KMS-11 (cell line): ENCODE measurements at regions not wholly inside any gene's neighbourhood (a gene's known extent, or its start where the extent isn't known, plus 50 kb on each side); places are given as distances from the start of the nearest gene placed in this dataset.

Experiments
- H2AFZ ChIP-seq: fragments of 200-600 bp; sonication (generic); 2 replicates; pipeline ENCODE4 v1.6.1; 2016; ENCODE audit warnings: antibody characterized with exemption, mixed run types, low read depth
- H3K27ac ChIP-seq: fragments of 200-600 bp; sonication (generic); 2 replicates; pipeline ENCODE4 v1.6.1; 2016; ENCODE audit warnings: mild to moderate bottlenecking, mixed run types
- H3K27me3 ChIP-seq: fragments of 200-600 bp; sonication (generic); 2 replicates; pipeline ENCODE4 v1.6.1; 2017; ENCODE audit warnings: mild to moderate bottlenecking, low read depth, mixed run types, moderate library complexity; ENCODE audit not compliant: insufficient read depth
- H3K36me3 ChIP-seq: fragments of 200-600 bp; sonication (generic); 2 replicates; pipeline ENCODE4 v1.6.1; 2017; ENCODE audit warnings: mild to moderate bottlenecking, mixed run types; ENCODE audit not compliant: insufficient read depth
- H3K4me1 ChIP-seq: fragments of 200-600 bp; sonication (generic); 2 replicates; pipeline ENCODE4 v1.6.1; 2016; ENCODE audit warnings: mild to moderate bottlenecking, low read depth, mixed run types; ENCODE audit not compliant: poor library complexity, severe bottlenecking
- H3K4me2 ChIP-seq: fragments of 200-600 bp; sonication (generic); 2 replicates; pipeline ENCODE4 v1.7.0; 2016; ENCODE audit warnings: mild to moderate bottlenecking, mixed run types
- H3K4me3 ChIP-seq: fragments of 200-600 bp; sonication (generic); IDR thresholded peaks from 2 replicates; pipeline ENCODE4 v1.6.1; 2017; ENCODE audit warnings: low read depth, low read length, mixed read lengths; ENCODE audit not compliant: insufficient read depth
- H3K79me2 ChIP-seq: fragments of 200-600 bp; sonication (generic); 2 replicates; pipeline ENCODE4 v1.6.1; 2016; ENCODE audit warnings: low read depth, mixed run types; ENCODE audit not compliant: insufficient read depth
- H3K9ac ChIP-seq: fragments of 200-600 bp; sonication (generic); 2 replicates; pipeline ENCODE4 v1.6.1; 2016; ENCODE audit warnings: mild to moderate bottlenecking, mixed run types
- H4K20me1 ChIP-seq: fragments of 200-600 bp; sonication (generic); 2 replicates; pipeline ENCODE4 v1.6.1; 2016; ENCODE audit warnings: mild to moderate bottlenecking, mixed run types; ENCODE audit not compliant: insufficient read depth
- CTCF ChIP-seq: fragments of 200-600 bp; sonication (generic); conservative IDR thresholded peaks from 2 replicates; pipeline ENCODE4 v1.6.1; 2017; ENCODE audit warnings: low read depth, mild to moderate bottlenecking, antibody characterized with exemption, low read length, moderate library complexity, mixed read lengths

- Histone ChIP-seq H3K4me2 (peak overlapping the region; percentile 52), H3K27ac (peak overlapping the region; percentile 85)
Observed at GRCh38 chr2:191740759-191741158, 62.8 kb downstream of the NABP1 start.

GRCh38 chr2:191746346-191747169 lies 68.6 kb downstream of the NABP1 start:
- no peak overlapping the region for H3K4me3 ChIP-seq
- no peak for TF ChIP-seq CTCF
- H2AFZ ChIP-seq = no peak overlapping the region
- no peak overlapping the region for H3K4me2 ChIP-seq
- no peaks in the 10 kb centered on the region for H3K27me3 ChIP-seq
- peaks cover 38% of the 10 kb centered on the region for H3K4me1 ChIP-seq
- H3K36me3 ChIP-seq = no peaks in the 10 kb centered on the region
- H3K27ac ChIP-seq = no peak overlapping the region
- no peaks in the 10 kb centered on the region for H4K20me1 ChIP-seq
- H3K79me2 ChIP-seq = no peaks in the 10 kb centered on the region
- H3K9ac ChIP-seq = no peak overlapping the region

More at GRCh38 chr2:191740759-191741158, 62.8 kb downstream of the NABP1 start:
- Histone ChIP-seq H3K79me2 (no peaks in the 10 kb centered on the region), H3K4me3 (peak overlapping the region; percentile 0), H3K9ac (no peak overlapping the region), H3K4me1 (peaks cover 28% of the 10 kb centered on the region), H4K20me1 (no peaks in the 10 kb centered on the region), H2AFZ (no peak overlapping the region), H3K36me3 (no peaks in the 10 kb centered on the region), H3K27me3 (no peaks in the 10 kb centered on the region)
- no peak for TF ChIP-seq CTCF

GRCh38 chr2:191747170-191747530 lies 69.2 kb downstream of the NABP1 start:
- Histone ChIP-seq H3K4me2 (peak overlapping the region; percentile 81; the same call in 1 of the 2 replicates), H3K79me2 (no peaks in the 10 kb centered on the region), H3K9ac (no peak overlapping the region), H3K4me3 (no peak overlapping the region), H4K20me1 (no peaks in the 10 kb centered on the region), H3K36me3 (no peaks in the 10 kb centered on the region), H3K27me3 (no peaks in the 10 kb centered on the region), H3K4me1 (peaks cover 38% of the 10 kb centered on the region), H2AFZ (no peak overlapping the region), H3K27ac (no peak overlapping the region)
- TF ChIP-seq CTCF = no peak

- Histone ChIP-seq H3K27ac (peak overlapping the region; percentile 85), H4K20me1 (no peaks in the 10 kb centered on the region), H2AFZ (peak overlapping the region; percentile 55; the same call in 1 of the 2 replicates), H3K79me2 (no peaks in the 10 kb centered on the region), H3K36me3 (no peaks in the 10 kb centered on the region), H3K4me1 (peaks cover 38% of the 10 kb centered on the region), H3K4me2 (peak overlapping the region; percentile 81), H3K27me3 (no peaks in the 10 kb centered on the region), H3K4me3 (peak overlapping the region; percentile 39), H3K9ac (peak overlapping the region; percentile 47; the same call in 1 of the 2 replicates)
- no peak for TF ChIP-seq CTCF
Observed at GRCh38 chr2:191748059-191748461, 70.1 kb downstream of the NABP1 start.
